Heart left ventricle (tissue), 13 donors: ENCODE measurements at regions not wholly inside any gene's neighbourhood (a gene's known extent, or its start where the extent isn't known, plus 50 kb on each side); places are given as distances from the start of the nearest gene placed in this dataset.
"Not testable (repeated sequence)": the region's sequence is repeated elsewhere in the genome, so short reads cannot be mapped to it uniquely, and the experiment has no call there.

Source experiments
- POLR2A ChIP-seq, 2 donors: fragments of 450-650 bp; IDR thresholded peaks; one replicate each; pipeline ENCODE4 v1.6.1; 2017; ENCODE audit warnings: antibody characterized with exemption in 2 of 2, mild to moderate bottlenecking in 2 of 2, moderate library complexity in 2 of 2
- TF ChIP-seq, protein P1 (sequence below), 12 donors: fragments of 200-600 bp; sonication (generic) in 4 of 12; IDR thresholded peaks; one replicate each; pipeline versions ENCODE4 v1.5.0 to v1.8.0; 2018 to 2022; ENCODE audit warnings: antibody characterized with exemption in 12 of 12, mild to moderate bottlenecking in 5 of 12
- donor health status: ischemic (EF 13 %, LVEDD 7.1; RV severe dilation, severe dysfunction).
- donor health status: DM: no; HTN: yes; CAD: no.
- donor health status: DM: no; HTN: no; CAD: no.
- donor health status: ischemic (EF 25% LVEDD 6.9; RV normal size, moderate dysfunction).
- donor health status: ischemic (EF 25% LVEDD 5.7; RV mildly dilated, moderate dysfunction).
- donor health status: ischemic (EF 35%, LVEDD 5.7; RV mildly dilated, moderate dysfunction).
- donor health status: nonischemic (EF 11% LVEDD 7.7; RV severe dilation, severe dysfunction).
- donor health status: DM: yes; HTN: yes; CAD: no.
- donor health status: PGD.
- donor health status: ischemic (EF 29% LVEDD 5.4; RV normal size, mild dysfunction).
- donor health status: nonischemic (EF 23%, LVEDD 6.1; RV moderate dilation, normal function).

DNA sequence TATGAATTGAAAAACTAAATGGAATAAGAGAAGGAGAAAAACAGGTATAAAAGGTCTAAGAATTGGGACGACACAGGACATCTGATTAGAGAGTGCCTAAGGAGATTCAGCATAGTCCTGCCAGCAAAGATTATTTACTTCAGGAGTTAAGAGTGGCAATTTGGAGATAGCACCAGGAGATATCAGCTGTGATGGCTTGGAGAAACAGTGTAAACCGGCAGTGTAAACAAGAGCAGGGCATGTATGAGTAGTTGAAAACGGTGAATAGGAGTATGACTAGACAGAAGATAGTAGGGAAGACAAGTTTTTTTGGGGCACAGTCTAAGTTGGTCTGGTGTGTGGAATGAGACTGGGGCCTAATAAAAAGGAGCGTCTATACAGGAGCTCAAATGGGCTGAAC is 924.9 kb downstream of the QKI start:
- not testable (repeated sequence) for TF ChIP-seq POLR2A (IDR thresholded peaks at IDR 0.05)
- TF ChIP-seq, protein P1, sequence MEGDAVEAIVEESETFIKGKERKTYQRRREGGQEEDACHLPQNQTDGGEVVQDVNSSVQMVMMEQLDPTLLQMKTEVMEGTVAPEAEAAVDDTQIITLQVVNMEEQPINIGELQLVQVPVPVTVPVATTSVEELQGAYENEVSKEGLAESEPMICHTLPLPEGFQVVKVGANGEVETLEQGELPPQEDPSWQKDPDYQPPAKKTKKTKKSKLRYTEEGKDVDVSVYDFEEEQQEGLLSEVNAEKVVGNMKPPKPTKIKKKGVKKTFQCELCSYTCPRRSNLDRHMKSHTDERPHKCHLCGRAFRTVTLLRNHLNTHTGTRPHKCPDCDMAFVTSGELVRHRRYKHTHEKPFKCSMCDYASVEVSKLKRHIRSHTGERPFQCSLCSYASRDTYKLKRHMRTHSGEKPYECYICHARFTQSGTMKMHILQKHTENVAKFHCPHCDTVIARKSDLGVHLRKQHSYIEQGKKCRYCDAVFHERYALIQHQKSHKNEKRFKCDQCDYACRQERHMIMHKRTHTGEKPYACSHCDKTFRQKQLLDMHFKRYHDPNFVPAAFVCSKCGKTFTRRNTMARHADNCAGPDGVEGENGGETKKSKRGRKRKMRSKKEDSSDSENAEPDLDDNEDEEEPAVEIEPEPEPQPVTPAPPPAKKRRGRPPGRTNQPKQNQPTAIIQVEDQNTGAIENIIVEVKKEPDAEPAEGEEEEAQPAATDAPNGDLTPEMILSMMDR (IDR thresholded peaks at IDR 0.05): not testable (repeated sequence)
